Endothelial cell (in vitro differentiated cells): ENCODE measurements at regions not wholly inside any gene's neighbourhood (a gene's known extent, or its start where the extent isn't known, plus 50 kb on each side); places are given as distances from the start of the nearest gene placed in this dataset.

Experiments
- DNase-seq: peaks from one replicate; pipeline ENCODE4 v3.0.0; 2021; ENCODE audit warnings: low spot score
- H3K27ac Mint-ChIP-seq: one replicate; pipeline ENCODE4 v1.8.0; 2021; ENCODE audit warnings: mixed read lengths, inconsistent platforms; ENCODE audit not compliant: unreplicated experiment
- H3K27me3 Mint-ChIP-seq: one replicate; pipeline ENCODE4 v1.8.0; 2021; ENCODE audit warnings: mild to moderate bottlenecking, moderate library complexity, mixed read lengths, inconsistent platforms; ENCODE audit not compliant: unreplicated experiment
- H3K36me3 Mint-ChIP-seq: one replicate; pipeline ENCODE4 v1.8.0; 2021; ENCODE audit warnings: mild to moderate bottlenecking, low read depth, mixed read lengths, inconsistent platforms; ENCODE audit not compliant: unreplicated experiment
- H3K4me1 Mint-ChIP-seq: one replicate; pipeline ENCODE4 v1.8.0; 2021; ENCODE audit warnings: mild to moderate bottlenecking, mixed read lengths, inconsistent platforms; ENCODE audit not compliant: unreplicated experiment
- H3K4me3 Mint-ChIP-seq: one replicate; pipeline ENCODE4 v1.8.0; 2021; ENCODE audit warnings: mild to moderate bottlenecking, mixed read lengths, inconsistent platforms; ENCODE audit not compliant: unreplicated experiment
- H3K9me3 Mint-ChIP-seq: one replicate; pipeline ENCODE4 v1.8.0; 2021; ENCODE audit warnings: mixed read lengths, inconsistent platforms; ENCODE audit not compliant: unreplicated experiment
- TF ChIP-seq, protein P1 (sequence below): fragments of 200-600 bp; sonication (generic); IDR thresholded peaks from one replicate; pipeline ENCODE4 v1.5.0; 2021; ENCODE audit warnings: antibody characterized with exemption; ENCODE audit not compliant: unreplicated experiment

DNA sequence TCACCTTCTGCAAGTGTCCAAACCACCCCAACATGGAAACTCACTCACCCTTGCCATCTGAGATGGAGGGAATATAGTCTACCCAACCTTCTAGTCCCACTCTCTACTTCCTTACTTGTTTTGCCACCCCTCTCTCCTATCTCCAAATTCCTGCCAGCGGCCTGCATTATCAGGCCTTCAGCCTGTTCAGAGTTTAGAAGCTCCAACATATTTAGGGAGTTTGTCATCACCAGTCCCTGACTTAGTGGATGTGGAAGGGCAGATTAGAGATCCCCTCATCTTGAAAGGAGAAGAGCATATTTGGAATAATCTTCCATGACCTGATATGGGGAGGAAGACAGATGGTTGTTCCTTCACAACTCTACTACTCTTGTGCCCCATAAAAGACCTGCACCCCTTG, 281.4 kb upstream of the MAP3K7 start:
- Mint-ChIP-seq H3K27ac (no peak overlapping the region), H3K4me1 (no peaks in the 10 kb centered on the region), H3K36me3 (no peaks in the 10 kb centered on the region), H3K27me3 (no peaks in the 10 kb centered on the region), H3K9me3 (no peaks in the 10 kb centered on the region), H3K4me3 (no peak overlapping the region)
- TF ChIP-seq, protein P1, sequence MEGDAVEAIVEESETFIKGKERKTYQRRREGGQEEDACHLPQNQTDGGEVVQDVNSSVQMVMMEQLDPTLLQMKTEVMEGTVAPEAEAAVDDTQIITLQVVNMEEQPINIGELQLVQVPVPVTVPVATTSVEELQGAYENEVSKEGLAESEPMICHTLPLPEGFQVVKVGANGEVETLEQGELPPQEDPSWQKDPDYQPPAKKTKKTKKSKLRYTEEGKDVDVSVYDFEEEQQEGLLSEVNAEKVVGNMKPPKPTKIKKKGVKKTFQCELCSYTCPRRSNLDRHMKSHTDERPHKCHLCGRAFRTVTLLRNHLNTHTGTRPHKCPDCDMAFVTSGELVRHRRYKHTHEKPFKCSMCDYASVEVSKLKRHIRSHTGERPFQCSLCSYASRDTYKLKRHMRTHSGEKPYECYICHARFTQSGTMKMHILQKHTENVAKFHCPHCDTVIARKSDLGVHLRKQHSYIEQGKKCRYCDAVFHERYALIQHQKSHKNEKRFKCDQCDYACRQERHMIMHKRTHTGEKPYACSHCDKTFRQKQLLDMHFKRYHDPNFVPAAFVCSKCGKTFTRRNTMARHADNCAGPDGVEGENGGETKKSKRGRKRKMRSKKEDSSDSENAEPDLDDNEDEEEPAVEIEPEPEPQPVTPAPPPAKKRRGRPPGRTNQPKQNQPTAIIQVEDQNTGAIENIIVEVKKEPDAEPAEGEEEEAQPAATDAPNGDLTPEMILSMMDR: no peak
- no peak for DNase-seq

DNA sequence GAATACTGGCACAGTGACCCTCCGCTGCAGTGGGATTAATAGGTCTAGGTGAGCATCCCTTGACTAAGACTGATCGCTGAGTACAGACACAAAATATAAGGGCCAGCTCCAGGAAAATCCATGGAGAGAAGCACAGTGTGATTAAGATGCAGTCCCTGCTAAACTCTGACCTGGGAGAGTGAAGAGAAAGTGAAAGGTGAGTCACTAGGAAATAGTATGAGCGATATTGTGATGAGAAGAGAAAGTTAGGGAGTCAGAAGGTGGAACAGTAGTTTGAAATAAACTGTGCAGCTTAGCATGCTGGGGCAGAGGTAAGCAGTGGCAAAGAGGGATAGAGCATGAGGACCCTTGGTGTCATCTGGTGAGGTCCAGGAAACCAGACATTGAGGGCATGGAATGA, 278.6 kb upstream of the MAP3K7 start:
- TF ChIP-seq, protein P1: no peak
- peaks cover 14% of the 10 kb centered on the region for H3K4me1 Mint-ChIP-seq
- no peaks in the 10 kb centered on the region for H3K27me3 Mint-ChIP-seq
- no peak for DNase-seq
- no peaks in the 10 kb centered on the region for H3K9me3 Mint-ChIP-seq
- no peak overlapping the region for H3K4me3 Mint-ChIP-seq
- H3K36me3 Mint-ChIP-seq: no peaks in the 10 kb centered on the region
- H3K27ac Mint-ChIP-seq: no peak overlapping the region

- Mint-ChIP-seq H3K4me1 (peaks cover 14% of the 10 kb centered on the region), H3K27ac (no peak overlapping the region), H3K27me3 (no peaks in the 10 kb centered on the region), H3K9me3 (no peaks in the 10 kb centered on the region), H3K4me3 (no peak overlapping the region), H3K36me3 (no peaks in the 10 kb centered on the region)
- TF ChIP-seq, protein P1: no peak
- DNase-seq: no peak
Measured at GRCh38 chr6:90863043-90863442, 276.2 kb upstream of the MAP3K7 start.

DNA sequence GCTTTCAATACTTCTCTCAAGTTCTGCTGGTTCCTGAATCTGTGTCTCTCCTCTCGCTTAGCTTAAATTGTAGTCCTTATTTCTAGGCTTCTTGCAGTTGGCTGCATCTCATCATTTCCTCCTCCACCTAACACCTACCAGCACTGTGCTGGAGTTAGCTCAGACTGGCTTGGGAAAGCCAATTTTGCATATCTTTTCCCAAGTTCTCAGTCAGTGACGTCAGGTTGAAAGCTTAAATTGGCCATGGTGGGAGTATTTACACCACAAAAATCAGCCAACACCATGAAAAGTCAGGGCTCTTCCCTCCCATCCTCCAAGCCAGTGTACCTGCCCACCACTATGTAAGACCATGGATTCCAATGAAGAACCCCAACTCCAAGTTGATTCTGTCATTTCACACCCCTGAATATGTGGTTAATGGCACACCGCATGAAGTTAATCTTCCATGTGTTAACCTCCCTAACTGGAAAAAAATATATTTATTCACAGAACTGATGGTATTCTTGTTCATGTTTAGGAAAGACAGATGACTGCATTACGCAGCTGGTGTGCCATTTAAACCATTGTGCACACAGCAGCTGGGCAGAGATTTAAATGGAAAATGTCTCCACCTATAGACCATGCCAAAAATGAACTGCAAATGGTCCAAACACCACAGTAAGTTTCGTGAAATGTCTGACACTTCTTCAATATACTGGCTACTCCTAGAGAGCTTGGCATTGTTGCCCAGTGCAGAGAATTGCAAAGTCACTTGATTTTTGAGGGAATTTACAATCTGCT, 274.1 kb upstream of the MAP3K7 start:
- no peaks in the 10 kb centered on the region for H3K9me3 Mint-ChIP-seq
- TF ChIP-seq, protein P1: no peak
- H3K27ac Mint-ChIP-seq: no peak overlapping the region
- peaks cover 14% of the 10 kb centered on the region for H3K4me1 Mint-ChIP-seq
- H3K36me3 Mint-ChIP-seq: no peaks in the 10 kb centered on the region
- no peaks in the 10 kb centered on the region for H3K27me3 Mint-ChIP-seq
- H3K4me3 Mint-ChIP-seq: no peak overlapping the region
- DNase-seq: no peak

DNA sequence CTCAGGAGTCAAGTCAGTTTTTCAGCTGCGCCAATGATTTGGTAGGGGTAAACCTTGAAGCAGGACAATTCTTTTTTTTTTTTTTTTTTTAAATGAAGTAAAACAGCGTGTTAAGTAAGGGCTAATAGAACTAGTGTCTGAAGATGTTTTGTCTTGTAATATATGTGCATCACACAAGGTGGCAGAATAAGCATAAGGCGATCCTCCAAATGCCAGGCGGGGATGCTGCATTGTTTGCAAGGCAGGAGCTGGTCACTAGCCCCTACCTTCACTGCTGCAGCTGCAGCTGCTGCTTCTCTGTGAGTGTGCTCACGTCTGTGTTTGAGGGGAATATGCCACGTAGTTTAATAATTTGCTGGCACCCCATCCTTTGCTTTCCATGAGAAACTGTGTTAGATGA, 272.7 kb upstream of the MAP3K7 start:
- Mint-ChIP-seq H3K36me3 (no peaks in the 10 kb centered on the region), H3K4me1 (peaks cover 14% of the 10 kb centered on the region), H3K4me3 (no peak overlapping the region), H3K9me3 (no peaks in the 10 kb centered on the region), H3K27me3 (no peaks in the 10 kb centered on the region), H3K27ac (no peak overlapping the region)
- no peak for DNase-seq
- TF ChIP-seq, protein P1: no peak
